Kidney epithelial cell (primary cell): ENCODE measurements at regions not wholly inside any gene's neighbourhood (a gene's known extent, or its start where the extent isn't known, plus 50 kb on each side); places are given as distances from the start of the nearest gene placed in this dataset.

Source experiments
- DNase-seq: peaks from one replicate; pipeline ENCODE4 v3.0.0-alpha.2; 2010; ENCODE audit warnings: low read depth
- H3K27me3 ChIP-seq: 2 replicates; pipeline ENCODE4 v1.6.0; 2011; ENCODE audit warnings: low read length; ENCODE audit not compliant: control insufficient read depth, insufficient read depth
- H3K36me3 ChIP-seq: 2 replicates; pipeline ENCODE4 v1.5.1; 2011; ENCODE audit warnings: low read length; ENCODE audit not compliant: control insufficient read depth, insufficient read depth
- H3K4me3 ChIP-seq: 2 replicates; pipeline ENCODE4 v1.5.1; 2011; ENCODE audit warnings: low read depth, mild to moderate bottlenecking, control low read depth, low read length
- TF ChIP-seq, protein P1 (sequence below): IDR thresholded peaks from 2 replicates; pipeline ENCODE4 v1.5.1; 2011; ENCODE audit warnings: mild to moderate bottlenecking, moderate library complexity, low read length, control low read depth, inconsistent platforms; ENCODE audit not compliant: insufficient read depth, poor library complexity, severe bottlenecking

DNA sequence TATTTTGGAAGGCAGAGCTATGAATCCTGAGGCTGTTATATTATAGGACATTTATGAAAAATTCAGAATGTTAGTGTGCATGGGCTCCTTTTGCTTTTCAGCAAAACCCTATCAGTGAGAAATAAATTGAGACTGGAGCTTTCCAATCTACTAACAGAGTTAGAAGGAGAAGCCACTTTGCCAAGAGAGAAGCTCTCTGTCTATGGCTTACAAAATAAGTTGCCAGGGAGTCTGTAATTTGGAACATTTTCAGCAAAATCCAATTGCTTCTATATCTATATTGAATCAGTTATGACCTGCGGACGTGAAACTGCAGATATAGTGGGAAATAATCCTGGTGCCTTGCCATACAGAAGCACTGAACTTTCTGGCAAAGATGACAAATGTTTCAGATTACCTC is 279.3 kb downstream of the CDH19 start:
- no peak for DNase-seq
- no peak overlapping the region for H3K4me3 ChIP-seq
- TF ChIP-seq, protein P1, sequence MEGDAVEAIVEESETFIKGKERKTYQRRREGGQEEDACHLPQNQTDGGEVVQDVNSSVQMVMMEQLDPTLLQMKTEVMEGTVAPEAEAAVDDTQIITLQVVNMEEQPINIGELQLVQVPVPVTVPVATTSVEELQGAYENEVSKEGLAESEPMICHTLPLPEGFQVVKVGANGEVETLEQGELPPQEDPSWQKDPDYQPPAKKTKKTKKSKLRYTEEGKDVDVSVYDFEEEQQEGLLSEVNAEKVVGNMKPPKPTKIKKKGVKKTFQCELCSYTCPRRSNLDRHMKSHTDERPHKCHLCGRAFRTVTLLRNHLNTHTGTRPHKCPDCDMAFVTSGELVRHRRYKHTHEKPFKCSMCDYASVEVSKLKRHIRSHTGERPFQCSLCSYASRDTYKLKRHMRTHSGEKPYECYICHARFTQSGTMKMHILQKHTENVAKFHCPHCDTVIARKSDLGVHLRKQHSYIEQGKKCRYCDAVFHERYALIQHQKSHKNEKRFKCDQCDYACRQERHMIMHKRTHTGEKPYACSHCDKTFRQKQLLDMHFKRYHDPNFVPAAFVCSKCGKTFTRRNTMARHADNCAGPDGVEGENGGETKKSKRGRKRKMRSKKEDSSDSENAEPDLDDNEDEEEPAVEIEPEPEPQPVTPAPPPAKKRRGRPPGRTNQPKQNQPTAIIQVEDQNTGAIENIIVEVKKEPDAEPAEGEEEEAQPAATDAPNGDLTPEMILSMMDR, result no peak
- H3K36me3 ChIP-seq, result no peaks in the 10 kb centered on the region
- no peaks in the 10 kb centered on the region for H3K27me3 ChIP-seq

DNA sequence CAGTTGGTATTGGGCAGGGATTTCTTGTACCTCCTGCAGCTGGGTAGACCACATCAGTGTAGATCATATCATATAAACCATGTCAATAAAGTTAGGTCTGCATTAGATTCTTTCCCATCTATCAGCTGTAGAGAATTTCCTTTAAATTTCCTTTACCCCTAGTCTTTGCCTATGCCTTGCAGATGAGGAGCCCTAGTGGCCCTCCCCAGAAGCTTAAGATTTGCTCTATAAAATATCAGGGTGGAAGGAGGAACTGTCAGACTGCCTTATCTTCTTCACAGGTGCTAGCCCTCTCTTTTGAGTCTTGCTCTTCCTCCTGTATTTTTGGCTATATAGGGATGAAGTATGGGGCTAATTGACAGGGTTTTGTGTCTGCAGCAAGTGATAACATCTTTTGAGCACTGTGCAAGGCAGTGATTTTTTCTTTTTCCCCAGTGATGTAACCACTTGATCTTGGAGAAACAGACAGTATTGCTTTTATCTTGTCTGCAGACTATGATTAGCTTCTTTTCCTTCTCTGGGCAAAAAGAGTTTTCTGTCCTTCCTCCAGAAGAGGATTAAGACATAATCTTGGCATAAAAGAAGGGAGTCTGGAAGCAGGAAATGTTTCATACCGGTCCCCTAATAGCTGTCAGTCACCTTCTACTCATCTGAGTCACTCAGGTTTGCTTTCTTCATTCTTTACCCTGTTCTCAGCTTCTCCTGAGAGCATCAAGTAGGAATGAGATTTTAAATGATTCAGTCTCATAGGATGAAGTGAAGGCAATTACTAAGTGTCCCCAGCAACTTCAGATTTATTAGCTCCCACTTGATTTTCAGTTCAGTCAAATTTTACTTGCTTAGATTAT is 286.4 kb downstream of the CDH19 start:
- Histone ChIP-seq H3K4me3 (no peak overlapping the region), H3K36me3 (no peaks in the 10 kb centered on the region), H3K27me3 (no peaks in the 10 kb centered on the region)
- DNase-seq, result no peak
- TF ChIP-seq, protein P1, result no peak

DNA sequence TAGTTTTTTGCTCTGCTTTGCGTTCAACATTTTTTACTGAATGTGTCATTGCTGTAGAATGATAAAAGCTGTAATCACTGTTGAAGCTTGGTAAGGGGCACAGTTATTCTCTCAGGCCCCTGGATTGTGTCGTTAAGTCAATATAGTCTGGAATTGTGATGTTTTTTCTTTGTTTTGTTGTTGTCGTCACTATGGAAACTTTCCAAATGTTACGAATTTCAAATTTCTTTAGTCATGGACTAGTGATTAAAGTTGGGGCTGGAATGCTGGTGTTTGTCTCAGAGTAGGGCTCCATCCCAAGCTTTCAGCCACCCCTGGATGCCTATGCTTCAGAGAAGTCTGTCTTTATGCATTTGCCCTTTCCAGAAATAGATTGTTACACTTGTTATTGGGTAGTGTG is 287.2 kb downstream of the CDH19 start:
- no peak overlapping the region for H3K4me3 ChIP-seq
- H3K36me3 ChIP-seq, result no peaks in the 10 kb centered on the region
- no peak for DNase-seq
- no peaks in the 10 kb centered on the region for H3K27me3 ChIP-seq
- TF ChIP-seq, protein P1, result no peak

DNA sequence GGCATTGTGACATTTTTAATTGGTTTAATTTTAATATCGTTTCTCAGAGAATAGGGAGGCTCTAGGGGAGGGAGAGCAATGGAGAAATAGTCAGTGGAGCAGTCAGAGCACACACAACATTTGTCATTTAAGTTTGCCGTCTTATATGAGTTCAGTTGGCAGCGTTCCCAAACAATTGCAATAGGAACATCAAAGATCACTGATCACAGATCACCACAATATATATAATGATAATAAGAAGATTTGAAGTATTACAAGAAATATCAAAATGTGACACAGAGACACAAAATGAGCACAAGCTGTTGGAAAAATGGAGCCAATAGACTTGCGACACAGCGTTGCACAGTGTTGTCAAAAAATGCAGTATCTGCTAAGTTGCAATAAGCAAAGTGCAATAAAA is 303.7 kb downstream of the CDH19 start:
- H3K36me3 ChIP-seq, result no peaks in the 10 kb centered on the region
- no peak overlapping the region for H3K4me3 ChIP-seq
- no peaks in the 10 kb centered on the region for H3K27me3 ChIP-seq
- TF ChIP-seq, protein P1, result no peak
- DNase-seq, result no peak

DNA sequence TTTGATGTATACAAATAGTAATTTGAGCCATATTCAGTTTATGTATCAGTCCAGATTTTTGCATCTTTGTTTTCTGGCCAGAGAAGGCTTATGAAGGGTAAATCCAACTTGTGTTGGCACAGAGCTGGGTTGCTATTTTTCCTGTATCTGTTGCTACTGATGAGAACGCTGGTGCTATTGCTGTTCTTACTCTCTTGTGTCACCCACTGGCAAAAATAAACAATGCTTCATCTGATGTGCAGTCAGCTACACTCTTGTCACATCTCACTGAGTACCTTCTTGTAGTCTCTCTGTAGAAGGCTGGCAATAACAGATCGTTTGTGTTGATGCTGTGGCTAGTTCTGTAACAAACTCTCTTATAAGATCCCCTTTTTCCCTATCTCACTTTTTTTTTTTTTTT is 323.4 kb downstream of the CDH19 start:
- Histone ChIP-seq H3K27me3 (no peaks in the 10 kb centered on the region), H3K36me3 (no peaks in the 10 kb centered on the region), H3K4me3 (no peak overlapping the region)
- DNase-seq, result no peak
- TF ChIP-seq, protein P1, result no peak

DNA sequence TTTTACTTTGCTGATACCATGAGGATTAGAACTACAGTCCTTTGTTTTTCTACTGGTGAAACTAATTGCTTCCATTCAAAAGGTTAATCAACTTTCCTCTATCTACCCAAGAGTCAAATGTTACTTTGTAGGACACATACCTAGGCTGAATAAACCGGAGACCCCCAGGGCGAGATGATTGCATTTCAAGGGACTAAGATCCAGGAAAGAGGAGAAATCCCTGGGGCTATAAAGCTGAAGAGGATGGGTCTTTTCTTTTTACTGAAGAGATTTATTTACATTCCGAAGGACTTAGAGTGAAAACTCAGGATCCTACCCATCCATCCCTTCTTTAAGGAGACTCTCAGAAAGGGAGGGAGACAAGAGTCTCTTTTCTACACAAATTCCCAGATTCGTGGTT is 331.9 kb downstream of the CDH19 start:
- TF ChIP-seq, protein P1, result no peak
- Histone ChIP-seq H3K27me3 (no peaks in the 10 kb centered on the region), H3K4me3 (no peak overlapping the region), H3K36me3 (no peaks in the 10 kb centered on the region)
- no peak for DNase-seq
